Panc1 (cell line): ENCODE measurements at regions not wholly inside any gene's neighbourhood (a gene's known extent, or its start where the extent isn't known, plus 50 kb on each side); places are given as distances from the start of the nearest gene placed in this dataset.

Experiments
- ATAC-seq: fragments of 200-7000 bp; cut with Tn5 transposase; 2 replicates; pipeline ENCODE4 v1.9.1; 2020; ENCODE audit warnings: mild to moderate bottlenecking, moderate library complexity
- BruUV-seq: library from RNA; stranded (reverse); fragments of 400-500 nt; replicated peaks from 2 replicates; lab custom pipeline; 2021; lab: Mats Ljungman, UMichigan
- CTCF ChIA-PET: fragments of 300-600 bp; sonication (Branson Sonifier 250); formaldehyde crosslinking; loops from one replicate; lab custom pipeline; 2022; ENCODE audit warnings: antibody characterized with exemption; lab: Charles Lee
- POLR2A ChIA-PET: fragments of 300-600 bp; sonication (Branson Sonifier 250); formaldehyde crosslinking; loops from one replicate; lab custom pipeline; 2022; ENCODE audit warnings: antibody characterized with exemption; lab: Charles Lee
- DNase-seq: peaks from one replicate; pipeline ENCODE4 v3.0.0-alpha.2; 2010; ENCODE audit warnings: low read depth, low spot score
- H3K27ac ChIP-seq: 2 replicates; pipeline ENCODE4 v1.5.1; 2011; ENCODE audit warnings: mild to moderate bottlenecking, low read length, inconsistent platforms
- H3K27me3 ChIP-seq: fragments of 200-500 bp; sonication (Bioruptor generic); 2 replicates; pipeline ENCODE4 v1.6.0; 2014; ENCODE audit warnings: low read length, inconsistent platforms; ENCODE audit not compliant: control insufficient read depth, insufficient read depth
- H3K36me3 ChIP-seq: fragments of 200-500 bp; sonication (Bioruptor generic); 2 replicates; pipeline ENCODE4 v1.5.1; 2014; ENCODE audit warnings: inconsistent platforms, mild to moderate bottlenecking, low read length, moderate library complexity; ENCODE audit not compliant: control insufficient read depth, insufficient read depth
- H3K4me1 ChIP-seq: 2 replicates; pipeline ENCODE4 v1.5.1; 2011; ENCODE audit warnings: inconsistent platforms, mild to moderate bottlenecking, low read length, moderate library complexity; ENCODE audit not compliant: control insufficient read depth, insufficient read depth
- H3K4me3 ChIP-seq, 2 experiments: 2 replicates each; pipeline ENCODE4 v1.5.1; 2011 to 2012; ENCODE audit warnings: low read depth in 2 of 2, low read length in 2 of 2, mild to moderate bottlenecking in 2 of 2, inconsistent platforms in 1 of 2, moderate library complexity in 1 of 2
- H3K9me3 ChIP-seq: fragments of 200-500 bp; sonication (Bioruptor generic); 2 replicates; pipeline ENCODE4 v1.5.1; 2014; ENCODE audit warnings: low read depth, mild to moderate bottlenecking, inconsistent platforms, low read length, moderate library complexity; ENCODE audit not compliant: control insufficient read depth, insufficient read depth
- POLR2AphosphoS5 ChIP-seq: IDR thresholded peaks from 2 replicates; pipeline ENCODE4 v1.6.1; 2012; ENCODE audit warnings: mild to moderate bottlenecking, low read depth, low read length, moderate library complexity
- REST ChIP-seq, 2 experiments: IDR thresholded peaks; 2 replicates each; pipeline ENCODE4 v1.6.1; 2011 to 2012; ENCODE audit warnings: low read depth in 2 of 2, control low read depth in 1 of 2, low read length in 1 of 2, mild to moderate bottlenecking in 1 of 2, moderate library complexity in 1 of 2; ENCODE audit not compliant: insufficient read depth in 1 of 2
- SIN3A ChIP-seq: IDR thresholded peaks from 2 replicates; pipeline ENCODE4 v1.6.1; 2012; ENCODE audit warnings: low read depth, mild to moderate bottlenecking, low read length, moderate library complexity, borderline replicate concordance; ENCODE audit not compliant: insufficient read depth
- TCF7L2 ChIP-seq: IDR thresholded peaks from 2 replicates; pipeline ENCODE4 v1.6.1; 2011; ENCODE audit warnings: mild to moderate bottlenecking, low read depth, low read length, inconsistent platforms
- in situ Hi-C: cut with HindIII; loops from 2 replicates; pipeline ENCODE4 v1.10.0; 2016; ENCODE audit warnings: low sequenced_read_pairs, low pct_unique_long_range_greater_than_20kb
- intact Hi-C: fragments of 100-400 bp; cut with micrococcal nuclease; formaldehyde crosslinking; loops from one replicate; pipeline ENCODE4 v1.10.0; 2022; ENCODE audit not compliant: unreplicated experiment
- TF ChIP-seq, protein P1 (sequence below): fragments of 450-650 bp; IDR thresholded peaks from 2 replicates; pipeline ENCODE4 v1.5.1; 2017; ENCODE audit warnings: mild to moderate bottlenecking

DNA sequence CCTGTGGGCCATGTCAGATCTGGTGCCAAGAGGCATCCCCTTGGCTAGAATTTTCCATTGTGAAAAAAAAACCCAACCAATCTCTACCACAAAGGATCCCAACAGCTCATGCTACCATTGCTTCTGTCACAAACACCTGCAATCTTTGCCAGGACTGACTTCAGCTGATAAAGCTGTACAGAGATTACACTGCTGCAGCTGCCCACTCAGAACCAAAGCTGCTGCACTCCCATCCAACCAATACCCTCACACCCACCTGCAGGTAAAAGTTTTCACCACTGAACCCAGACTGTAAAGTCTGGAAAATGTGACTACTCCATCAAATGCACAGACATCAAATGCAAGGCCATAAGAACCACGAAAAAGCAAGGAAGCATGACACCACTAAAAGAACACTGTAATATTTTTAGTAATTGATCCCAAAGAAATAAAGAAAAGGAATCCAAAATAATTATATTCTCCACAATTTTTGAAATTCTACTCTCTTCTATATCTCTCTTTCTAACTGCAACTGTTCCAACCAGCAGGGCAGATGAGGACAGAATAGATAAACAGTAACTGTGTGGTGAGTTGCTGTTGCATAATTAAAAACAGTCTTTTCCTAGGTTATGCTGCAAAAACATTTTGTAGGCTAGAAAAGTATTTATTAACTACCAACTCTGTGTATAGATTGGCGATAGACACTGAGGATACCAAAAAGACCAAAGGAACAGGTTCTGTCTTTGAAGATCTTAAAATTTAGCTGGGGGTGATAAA is 128.0 kb upstream of the MCHR2 start:
- Histone ChIP-seq H3K4me3 (no peak overlapping the region), H3K27me3 (no peaks in the 10 kb centered on the region), H3K27ac (no peak overlapping the region), H3K4me1 (no peaks in the 10 kb centered on the region; the same call in 1 of the 2 replicates), H3K36me3 (no peaks in the 10 kb centered on the region), H3K9me3 (no peaks in the 10 kb centered on the region)
- ChIA-PET CTCF (no interaction called here), POLR2A (no interaction called here)
- DNase-seq (no peak), ATAC-seq (no peak)
- BruUV-seq = no TSS peak
- TF ChIP-seq, protein P1, sequence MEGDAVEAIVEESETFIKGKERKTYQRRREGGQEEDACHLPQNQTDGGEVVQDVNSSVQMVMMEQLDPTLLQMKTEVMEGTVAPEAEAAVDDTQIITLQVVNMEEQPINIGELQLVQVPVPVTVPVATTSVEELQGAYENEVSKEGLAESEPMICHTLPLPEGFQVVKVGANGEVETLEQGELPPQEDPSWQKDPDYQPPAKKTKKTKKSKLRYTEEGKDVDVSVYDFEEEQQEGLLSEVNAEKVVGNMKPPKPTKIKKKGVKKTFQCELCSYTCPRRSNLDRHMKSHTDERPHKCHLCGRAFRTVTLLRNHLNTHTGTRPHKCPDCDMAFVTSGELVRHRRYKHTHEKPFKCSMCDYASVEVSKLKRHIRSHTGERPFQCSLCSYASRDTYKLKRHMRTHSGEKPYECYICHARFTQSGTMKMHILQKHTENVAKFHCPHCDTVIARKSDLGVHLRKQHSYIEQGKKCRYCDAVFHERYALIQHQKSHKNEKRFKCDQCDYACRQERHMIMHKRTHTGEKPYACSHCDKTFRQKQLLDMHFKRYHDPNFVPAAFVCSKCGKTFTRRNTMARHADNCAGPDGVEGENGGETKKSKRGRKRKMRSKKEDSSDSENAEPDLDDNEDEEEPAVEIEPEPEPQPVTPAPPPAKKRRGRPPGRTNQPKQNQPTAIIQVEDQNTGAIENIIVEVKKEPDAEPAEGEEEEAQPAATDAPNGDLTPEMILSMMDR = no peak
- TF ChIP-seq TCF7L2 (no peak), REST (IDR thresholded peaks at IDR 0.05; ENCODE audit: insufficient read depth in 1 of 2, low read depth in 2 of 2, low read length in 1 of 2) (no peak), SIN3A (no peak), POLR2AphosphoS5 (no peak)
- in situ Hi-C loops (no loop called here), intact Hi-C loops (no loop called here)

- ATAC-seq = no peak
- intact Hi-C loops (loop anchor here (5.0 kb wide), 1 partner anchor 538 kb away; no protein-coding TSS in a partner anchor), in situ Hi-C loops (no loop called here)
- H3K4me1 ChIP-seq = no peaks in the 10 kb centered on the region; the same call in 1 of the 2 replicates
- ChIA-PET CTCF (no interaction called here), POLR2A (no interaction called here)
- H3K36me3 ChIP-seq = no peaks in the 10 kb centered on the region
- DNase-seq = no peak
- no TSS peak for BruUV-seq
- no peak for TF ChIP-seq TCF7L2
- no peak overlapping the region for H3K4me3 ChIP-seq
- H3K27me3 ChIP-seq = no peaks in the 10 kb centered on the region
- H3K9me3 ChIP-seq = no peaks in the 10 kb centered on the region
- H3K27ac ChIP-seq = no peak overlapping the region
Observed at GRCh38 chr6:100119261-100119660, 125.2 kb upstream of the MCHR2 start.

DNA sequence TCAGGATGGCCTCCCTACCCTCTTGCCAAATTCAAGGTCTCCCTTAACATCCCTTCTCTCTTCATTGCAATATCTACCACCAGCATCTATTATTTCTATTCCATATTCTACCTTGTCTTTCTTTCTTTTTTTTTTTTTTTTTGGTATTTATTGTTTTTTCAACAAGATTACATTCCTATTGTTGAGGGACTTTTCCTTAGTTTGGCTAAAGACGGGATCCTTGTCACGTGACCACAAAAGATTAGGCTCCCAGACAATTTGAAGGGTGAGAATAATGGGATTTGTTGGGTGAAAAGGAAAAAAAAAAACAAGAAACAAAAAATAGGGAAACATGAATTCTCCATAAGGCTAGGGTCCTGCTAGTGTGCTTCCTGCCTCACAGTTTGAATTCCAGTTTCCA is 124.3 kb upstream of the MCHR2 start:
- intact Hi-C loops = loop anchor here (5.0 kb wide), 1 partner anchor 539 kb away; no protein-coding TSS in a partner anchor
- no TSS peak for BruUV-seq
- in situ Hi-C loops = no loop called here
- no peak overlapping the region for H3K4me3 ChIP-seq
- DNase-seq (no peak), ATAC-seq (no peak)
- H3K36me3 ChIP-seq = no peaks in the 10 kb centered on the region
- H3K27ac ChIP-seq = no peak overlapping the region
- POLR2A ChIA-PET = no interaction called here
- H3K4me1 ChIP-seq = no peaks in the 10 kb centered on the region; the same call in 1 of the 2 replicates
- CTCF ChIA-PET = no interaction called here
- TF ChIP-seq POLR2AphosphoS5 (no peak), SIN3A (no peak), REST (IDR thresholded peaks at IDR 0.05; ENCODE audit: insufficient read depth in 1 of 2, low read depth in 2 of 2, low read length in 1 of 2) (no peak), TCF7L2 (no peak)
- TF ChIP-seq, protein P1 = no peak
- H3K9me3 ChIP-seq = no peaks in the 10 kb centered on the region
- H3K27me3 ChIP-seq = no peaks in the 10 kb centered on the region
